OCI-LY7 (cell line): ENCODE measurements at regions not wholly inside any gene's neighbourhood (a gene's known extent, or its start where the extent isn't known, plus 50 kb on each side); places are given as distances from the start of the nearest gene placed in this dataset.

Experiments used
- CTCF ChIP-seq: fragments of 200-600 bp; sonication (generic); conservative IDR thresholded peaks from 2 replicates; pipeline ENCODE4 v1.5.1; 2014; ENCODE audit warnings: mild to moderate bottlenecking, antibody characterized with exemption, low read length, moderate library complexity, mixed read lengths
- EZH2phosphoT487 ChIP-seq: fragments of 200-600 bp; sonication (generic); IDR thresholded peaks from 2 replicates; pipeline ENCODE4 v1.6.1; 2018; ENCODE audit warnings: low read depth, borderline replicate concordance, mild to moderate bottlenecking, mixed run types, antibody characterized with exemption, low read length, moderate library complexity, mixed read lengths

DNA sequence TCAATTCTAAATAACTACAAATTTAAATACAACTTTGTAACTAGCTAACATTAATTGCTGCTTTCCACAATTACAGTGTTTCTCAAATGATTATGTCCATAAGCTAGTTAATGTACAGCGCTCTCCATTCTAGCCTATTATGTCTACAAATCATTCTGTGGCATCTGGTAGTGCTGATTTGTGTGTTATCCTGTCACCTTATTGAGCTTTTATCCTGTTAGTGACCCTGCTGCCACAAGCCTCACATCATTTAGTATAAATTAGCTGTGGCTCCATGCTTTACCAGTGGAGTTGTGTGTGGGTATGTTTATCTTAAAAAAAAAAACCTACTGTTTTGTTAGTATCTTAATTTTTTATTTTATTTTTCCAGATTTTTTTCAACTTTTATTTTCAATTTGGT, 112.6 kb upstream of the PJA2 start:
- TF ChIP-seq CTCF (no peak), EZH2phosphoT487 (no peak)
